ENCODE measurements at regions not wholly inside any gene's neighbourhood (a gene's known extent, or its start where the extent isn't known, plus 50 kb on each side); places are given as distances from the start of the nearest gene placed in this dataset.

DNA sequence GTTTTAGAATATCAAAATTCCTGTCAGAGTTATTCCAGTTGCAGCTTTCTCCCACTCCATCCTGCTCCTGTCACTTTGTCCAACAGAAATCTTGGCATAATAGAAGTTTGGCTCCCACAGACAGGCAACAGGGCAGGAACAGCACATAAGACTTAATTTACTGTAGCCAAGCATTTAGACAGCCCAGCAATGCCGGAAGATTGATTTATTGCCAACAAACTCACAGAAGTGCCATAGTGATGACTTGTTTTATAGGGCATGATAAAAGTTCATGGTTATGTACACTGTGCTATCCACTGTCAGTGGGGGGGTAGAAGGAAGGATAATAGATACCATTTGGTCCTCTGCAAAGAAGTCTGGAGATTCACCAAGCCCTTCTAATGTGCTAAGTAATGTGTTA, 98.3 kb upstream of the CBLB start:
- DNase-seq (ENCODE audit: low read depth, low spot score): no peak
- H3K4me3 ChIP-seq (ENCODE audit: low read depth, low read length): no peak overlapping the region
- TF ChIP-seq, protein P1, sequence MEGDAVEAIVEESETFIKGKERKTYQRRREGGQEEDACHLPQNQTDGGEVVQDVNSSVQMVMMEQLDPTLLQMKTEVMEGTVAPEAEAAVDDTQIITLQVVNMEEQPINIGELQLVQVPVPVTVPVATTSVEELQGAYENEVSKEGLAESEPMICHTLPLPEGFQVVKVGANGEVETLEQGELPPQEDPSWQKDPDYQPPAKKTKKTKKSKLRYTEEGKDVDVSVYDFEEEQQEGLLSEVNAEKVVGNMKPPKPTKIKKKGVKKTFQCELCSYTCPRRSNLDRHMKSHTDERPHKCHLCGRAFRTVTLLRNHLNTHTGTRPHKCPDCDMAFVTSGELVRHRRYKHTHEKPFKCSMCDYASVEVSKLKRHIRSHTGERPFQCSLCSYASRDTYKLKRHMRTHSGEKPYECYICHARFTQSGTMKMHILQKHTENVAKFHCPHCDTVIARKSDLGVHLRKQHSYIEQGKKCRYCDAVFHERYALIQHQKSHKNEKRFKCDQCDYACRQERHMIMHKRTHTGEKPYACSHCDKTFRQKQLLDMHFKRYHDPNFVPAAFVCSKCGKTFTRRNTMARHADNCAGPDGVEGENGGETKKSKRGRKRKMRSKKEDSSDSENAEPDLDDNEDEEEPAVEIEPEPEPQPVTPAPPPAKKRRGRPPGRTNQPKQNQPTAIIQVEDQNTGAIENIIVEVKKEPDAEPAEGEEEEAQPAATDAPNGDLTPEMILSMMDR (IDR thresholded peaks at IDR 0.05; ENCODE audit: low read depth, low read length): no peak
- in situ Hi-C loops (cut with HindIII; ENCODE audit: low sequenced_read_pairs): no loop called here

DNA sequence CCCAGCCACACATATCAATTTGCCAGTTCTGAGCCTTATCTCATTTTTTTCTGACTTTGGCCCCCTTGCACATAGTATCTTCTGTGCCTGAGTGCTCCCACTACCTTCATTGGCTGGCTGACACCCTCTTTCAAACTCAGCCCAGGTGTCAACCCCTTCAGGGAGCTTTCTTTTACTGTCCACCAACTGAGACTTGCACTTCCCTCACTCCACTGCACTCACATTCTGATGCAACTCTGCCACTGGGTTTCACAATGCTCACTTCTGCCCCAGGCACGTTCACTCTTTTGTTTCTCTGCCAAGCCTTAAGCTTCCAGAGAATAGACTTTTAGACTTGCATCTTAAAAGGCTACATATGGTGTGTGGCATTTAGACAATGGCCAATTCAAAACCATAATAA, 101.5 kb upstream of the CBLB start:
- TF ChIP-seq, protein P1 (IDR thresholded peaks at IDR 0.05; ENCODE audit: low read depth, low read length): no peak
- no peak overlapping the region for H3K4me3 ChIP-seq (ENCODE audit: low read depth, low read length)
- DNase-seq (ENCODE audit: low read depth, low spot score): peak; percentile 48
- in situ Hi-C loops (cut with HindIII; ENCODE audit: low sequenced_read_pairs): no loop called here

DNA sequence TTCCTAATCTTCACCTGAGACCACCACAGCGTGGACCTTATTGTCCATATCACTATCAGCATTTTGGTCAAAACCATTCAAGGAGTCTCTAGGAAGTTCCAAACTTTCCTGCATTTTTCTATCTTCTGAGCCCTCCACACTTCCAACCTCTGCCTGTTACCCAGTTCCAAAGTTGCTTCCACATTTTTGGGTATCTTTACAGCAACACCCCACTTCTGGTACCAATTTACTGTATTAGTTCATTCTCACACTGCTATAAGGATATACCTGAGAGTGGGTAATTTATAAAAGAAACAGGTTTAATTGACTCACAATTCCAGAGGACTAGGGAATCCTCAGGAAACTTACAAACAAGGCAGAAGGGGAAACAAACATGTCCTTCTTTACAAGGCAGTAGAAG, 103.3 kb upstream of the CBLB start:
- TF ChIP-seq, protein P1 (IDR thresholded peaks at IDR 0.05; ENCODE audit: low read depth, low read length): no peak

DNA sequence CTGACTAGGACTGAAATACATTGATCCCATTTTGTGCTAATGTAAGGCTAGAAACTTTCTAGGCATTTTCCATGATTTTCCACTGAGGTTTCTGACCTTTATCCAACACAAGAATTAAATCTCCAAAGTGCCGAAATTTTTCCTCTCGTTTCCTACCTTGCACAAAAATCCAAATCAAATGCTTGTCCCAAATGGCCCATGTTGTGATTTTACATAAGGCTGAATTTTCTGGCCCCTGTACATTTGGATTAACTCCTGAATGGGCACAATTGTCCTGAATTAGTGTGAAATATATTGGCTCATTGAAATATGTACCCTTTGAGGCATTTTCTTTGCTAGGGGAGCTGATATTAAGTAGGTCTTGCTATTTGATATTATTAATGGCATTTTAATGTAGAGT, 105.6 kb upstream of the CBLB start:
- in situ Hi-C loops (cut with HindIII; ENCODE audit: low sequenced_read_pairs): no loop called here
- no peak overlapping the region for H3K4me3 ChIP-seq (ENCODE audit: low read depth, low read length)
- no peak for DNase-seq (ENCODE audit: low read depth, low spot score)
- TF ChIP-seq, protein P1 (IDR thresholded peaks at IDR 0.05; ENCODE audit: low read depth, low read length): no peak

More for the DNA sequence above, 103.3 kb upstream of the CBLB start:
- no peak for DNase-seq (ENCODE audit: low read depth, low spot score)
- H3K4me3 ChIP-seq (ENCODE audit: low read depth, low read length): no peak overlapping the region
- in situ Hi-C loops (cut with HindIII; ENCODE audit: low sequenced_read_pairs): no loop called here

DNA sequence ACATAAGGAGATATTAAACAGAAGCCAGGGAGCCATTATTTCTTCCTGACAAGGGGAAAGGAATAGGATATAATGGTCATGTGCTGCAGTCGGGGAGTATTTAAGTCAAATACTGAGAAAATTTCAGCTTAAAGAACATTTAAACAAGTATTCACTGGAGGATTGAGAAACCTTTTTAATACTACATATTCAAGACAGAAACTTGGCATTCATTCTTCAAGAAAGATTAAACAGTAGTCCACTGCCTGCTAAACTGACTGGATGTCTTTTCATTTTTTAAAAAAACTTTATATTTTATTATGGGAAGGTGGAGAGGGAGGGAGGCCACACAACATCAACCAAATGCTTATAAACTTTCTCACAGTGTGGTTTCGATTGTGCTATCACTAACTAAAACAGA, 107.4 kb upstream of the CBLB start:
- no peak overlapping the region for H3K4me3 ChIP-seq (ENCODE audit: low read depth, low read length)
- TF ChIP-seq, protein P1 (IDR thresholded peaks at IDR 0.05; ENCODE audit: low read depth, low read length): no peak
- in situ Hi-C loops (cut with HindIII; ENCODE audit: low sequenced_read_pairs): no loop called here
- DNase-seq (ENCODE audit: low read depth, low spot score): no peak

DNA sequence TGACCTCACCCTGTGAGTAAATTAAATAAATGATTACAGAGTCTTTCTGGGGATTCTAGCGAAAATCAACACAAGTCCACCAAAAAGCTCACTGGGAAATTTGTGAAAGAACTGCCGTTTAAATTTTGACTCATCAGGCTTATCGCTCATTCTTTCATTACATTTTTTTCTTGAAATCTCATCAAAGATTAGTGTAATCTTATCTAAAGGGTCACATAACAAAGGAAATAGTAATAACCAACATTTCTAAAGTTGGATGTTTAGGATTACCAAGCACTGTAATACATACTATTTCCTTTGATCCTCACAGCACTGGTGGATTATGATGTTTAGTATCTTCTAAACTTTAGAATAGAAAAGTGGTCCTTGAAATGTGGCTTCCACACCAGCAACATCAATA, 111.1 kb upstream of the CBLB start:
- in situ Hi-C loops (cut with HindIII; ENCODE audit: low sequenced_read_pairs): no loop called here
- DNase-seq (ENCODE audit: low read depth, low spot score): no peak
- H3K4me3 ChIP-seq (ENCODE audit: low read depth, low read length): no peak overlapping the region
- TF ChIP-seq, protein P1 (IDR thresholded peaks at IDR 0.05; ENCODE audit: low read depth, low read length): no peak

DNA sequence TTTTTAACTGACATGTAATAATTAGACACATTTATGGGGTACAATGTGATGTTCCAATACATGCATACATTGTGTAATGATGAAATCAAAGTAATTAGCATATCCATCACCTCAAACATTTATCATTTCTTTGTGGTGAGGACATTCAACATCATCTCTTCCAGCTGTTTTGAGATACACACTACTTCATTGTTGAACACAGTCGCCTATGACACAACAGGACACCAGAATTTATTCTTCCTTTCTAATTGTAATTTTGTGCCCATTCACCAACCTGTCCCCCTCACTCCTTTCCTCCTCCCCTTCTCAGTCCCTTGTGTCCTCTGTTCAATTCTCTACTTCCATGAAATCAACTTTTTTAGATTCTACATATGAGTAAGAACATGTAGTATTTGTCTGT, 113.4 kb upstream of the CBLB start:
- no peak overlapping the region for H3K4me3 ChIP-seq (ENCODE audit: low read depth, low read length)
- no peak for DNase-seq (ENCODE audit: low read depth, low spot score)
- TF ChIP-seq, protein P1 (IDR thresholded peaks at IDR 0.05; ENCODE audit: low read depth, low read length): no peak
- in situ Hi-C loops (cut with HindIII; ENCODE audit: low sequenced_read_pairs): no loop called here
